HFFc6 (cell line): ENCODE measurements at regions not wholly inside any gene's neighbourhood (a gene's known extent, or its start where the extent isn't known, plus 50 kb on each side); places are given as distances from the start of the nearest gene placed in this dataset.

Experiments
- DNase-seq: peaks from one replicate; pipeline ENCODE4 v3.0.0-alpha.2; 2018
- H3K27ac Mint-ChIP-seq: 2 replicates; pipeline ENCODE4 v1.8.0; 2020; ENCODE audit warnings: mild to moderate bottlenecking, mixed read lengths
- H3K27me3 Mint-ChIP-seq: 2 replicates; pipeline ENCODE4 v1.8.0; 2021; ENCODE audit warnings: mild to moderate bottlenecking, moderate library complexity, mixed read lengths; ENCODE audit not compliant: insufficient read depth
- H3K36me3 Mint-ChIP-seq: 2 replicates; pipeline ENCODE4 v1.8.0; 2021; ENCODE audit warnings: low read depth, mixed read lengths
- H3K4me1 Mint-ChIP-seq: 2 replicates; pipeline ENCODE4 v1.8.0; 2020; ENCODE audit warnings: low read depth, mixed read lengths
- H3K4me3 Mint-ChIP-seq: 2 replicates; pipeline ENCODE4 v1.8.0; 2020; ENCODE audit warnings: mild to moderate bottlenecking, moderate library complexity, mixed read lengths
- H3K9me3 Mint-ChIP-seq: 2 replicates; pipeline ENCODE4 v1.8.0; 2020; ENCODE audit warnings: mild to moderate bottlenecking, mixed read lengths
- TF ChIP-seq, protein P1 (sequence below): fragments of 200-600 bp; sonication (generic); IDR thresholded peaks from 2 replicates; pipeline ENCODE4 v1.5.0; 2021; ENCODE audit warnings: antibody characterized with exemption, mild to moderate bottlenecking

DNA sequence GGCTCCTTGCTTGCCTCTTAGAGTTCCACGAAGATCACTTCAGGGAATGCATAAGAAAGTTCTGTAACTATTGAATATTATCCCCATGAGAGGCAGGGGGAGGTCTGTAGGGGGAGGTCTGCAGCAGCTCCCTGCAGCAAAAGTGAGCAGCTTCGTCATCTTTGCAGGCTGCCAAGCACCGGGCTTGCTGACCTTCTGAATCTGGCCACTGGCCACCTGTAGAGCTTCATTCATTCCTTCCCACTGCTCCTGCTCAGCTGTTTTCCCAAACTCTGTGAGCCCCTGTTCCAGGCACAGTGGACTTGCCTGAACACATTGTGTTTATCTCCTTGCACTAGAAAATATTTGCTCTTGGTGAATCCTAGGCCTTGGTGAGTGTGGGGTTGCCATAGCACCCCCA is 443.3 kb downstream of the HAPSTR1 start:
- Mint-ChIP-seq H3K4me3 (no peak overlapping the region), H3K9me3 (peaks cover 56% of the 10 kb centered on the region), H3K36me3 (no peaks in the 10 kb centered on the region), H3K27ac (no peak overlapping the region), H3K27me3 (peaks cover 3% of the 10 kb centered on the region; the same call in 1 of the 2 replicates), H3K4me1 (no peaks in the 10 kb centered on the region)
- TF ChIP-seq, protein P1, sequence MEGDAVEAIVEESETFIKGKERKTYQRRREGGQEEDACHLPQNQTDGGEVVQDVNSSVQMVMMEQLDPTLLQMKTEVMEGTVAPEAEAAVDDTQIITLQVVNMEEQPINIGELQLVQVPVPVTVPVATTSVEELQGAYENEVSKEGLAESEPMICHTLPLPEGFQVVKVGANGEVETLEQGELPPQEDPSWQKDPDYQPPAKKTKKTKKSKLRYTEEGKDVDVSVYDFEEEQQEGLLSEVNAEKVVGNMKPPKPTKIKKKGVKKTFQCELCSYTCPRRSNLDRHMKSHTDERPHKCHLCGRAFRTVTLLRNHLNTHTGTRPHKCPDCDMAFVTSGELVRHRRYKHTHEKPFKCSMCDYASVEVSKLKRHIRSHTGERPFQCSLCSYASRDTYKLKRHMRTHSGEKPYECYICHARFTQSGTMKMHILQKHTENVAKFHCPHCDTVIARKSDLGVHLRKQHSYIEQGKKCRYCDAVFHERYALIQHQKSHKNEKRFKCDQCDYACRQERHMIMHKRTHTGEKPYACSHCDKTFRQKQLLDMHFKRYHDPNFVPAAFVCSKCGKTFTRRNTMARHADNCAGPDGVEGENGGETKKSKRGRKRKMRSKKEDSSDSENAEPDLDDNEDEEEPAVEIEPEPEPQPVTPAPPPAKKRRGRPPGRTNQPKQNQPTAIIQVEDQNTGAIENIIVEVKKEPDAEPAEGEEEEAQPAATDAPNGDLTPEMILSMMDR, result no peak
- DNase-seq, result no peak

DNA sequence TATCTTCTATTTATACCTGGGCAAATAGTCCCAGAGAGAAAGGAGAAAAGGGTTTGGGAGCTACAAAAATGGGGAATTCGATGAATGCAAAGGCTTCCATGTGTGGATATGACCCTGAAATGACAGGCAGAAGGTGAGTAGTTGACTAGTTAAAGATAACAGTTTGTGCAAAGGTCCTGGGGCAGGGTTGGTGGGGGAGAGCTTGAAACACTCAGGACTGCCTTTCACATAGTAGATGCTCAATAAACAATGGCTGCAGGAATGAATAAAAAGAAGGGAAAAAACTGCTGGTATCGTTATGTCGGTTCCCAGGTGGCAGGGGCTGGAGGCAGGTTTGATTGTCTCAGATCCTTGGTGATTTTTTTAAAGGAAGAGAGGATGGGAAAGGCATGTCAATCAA is 445.5 kb downstream of the HAPSTR1 start:
- peaks cover 49% of the 10 kb centered on the region for H3K9me3 Mint-ChIP-seq
- TF ChIP-seq, protein P1, result no peak
- peaks cover 3% of the 10 kb centered on the region; the same call in 1 of the 2 replicates for H3K27me3 Mint-ChIP-seq
- DNase-seq, result no peak
- no peaks in the 10 kb centered on the region for H3K4me1 Mint-ChIP-seq
- H3K27ac Mint-ChIP-seq, result no peak overlapping the region
- H3K36me3 Mint-ChIP-seq, result no peaks in the 10 kb centered on the region
- H3K4me3 Mint-ChIP-seq, result no peak overlapping the region

DNA sequence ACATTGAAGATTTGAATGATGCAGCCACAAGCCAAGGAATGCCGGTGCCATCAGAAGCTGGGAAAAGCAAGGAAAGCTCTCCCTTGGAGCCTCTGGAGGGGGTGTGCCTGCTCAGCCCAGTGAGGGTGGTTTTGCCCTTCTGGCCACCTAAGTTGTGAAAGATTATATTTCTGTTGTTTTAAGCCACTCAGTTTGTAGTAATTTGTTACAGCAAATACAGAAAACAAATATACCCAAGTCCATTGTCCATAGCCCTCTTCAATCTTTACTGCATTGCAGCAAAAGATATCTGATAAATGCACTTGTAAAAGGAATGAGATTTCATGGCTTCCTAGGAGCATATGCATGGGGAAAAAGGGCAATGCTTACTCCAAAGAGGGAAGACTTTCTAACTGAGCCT is 447.9 kb downstream of the HAPSTR1 start:
- no peak overlapping the region for H3K4me3 Mint-ChIP-seq
- DNase-seq, result no peak
- no peak overlapping the region for H3K27ac Mint-ChIP-seq
- no peaks in the 10 kb centered on the region for H3K4me1 Mint-ChIP-seq
- TF ChIP-seq, protein P1, result no peak
- no peaks in the 10 kb centered on the region for H3K27me3 Mint-ChIP-seq
- H3K9me3 Mint-ChIP-seq, result peaks cover 49% of the 10 kb centered on the region
- H3K36me3 Mint-ChIP-seq, result no peaks in the 10 kb centered on the region

DNA sequence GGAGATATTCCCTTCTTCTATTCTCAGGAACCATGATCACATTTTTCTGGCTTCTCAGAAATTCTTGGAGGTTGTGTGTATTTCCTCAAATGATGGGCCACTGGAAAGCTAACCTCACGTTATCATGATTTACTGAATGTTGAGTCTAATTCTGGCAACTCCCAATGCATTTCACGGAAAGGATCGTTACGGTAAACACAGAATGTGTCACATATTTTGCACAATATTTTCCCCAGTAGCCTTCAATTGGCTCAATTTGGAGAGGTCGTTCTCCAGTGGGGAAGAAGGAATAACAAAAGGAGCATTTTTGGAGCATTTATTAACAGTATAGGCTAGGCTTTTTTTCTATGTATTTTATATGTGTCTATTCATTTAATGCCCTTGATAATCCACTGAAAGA is 450.3 kb downstream of the HAPSTR1 start:
- peaks cover 50% of the 10 kb centered on the region for H3K9me3 Mint-ChIP-seq
- TF ChIP-seq, protein P1, result no peak
- no peaks in the 10 kb centered on the region for H3K4me1 Mint-ChIP-seq
- H3K27me3 Mint-ChIP-seq, result no peaks in the 10 kb centered on the region
- H3K27ac Mint-ChIP-seq, result no peak overlapping the region
- no peak overlapping the region for H3K4me3 Mint-ChIP-seq
- no peak for DNase-seq
- no peaks in the 10 kb centered on the region for H3K36me3 Mint-ChIP-seq

DNA sequence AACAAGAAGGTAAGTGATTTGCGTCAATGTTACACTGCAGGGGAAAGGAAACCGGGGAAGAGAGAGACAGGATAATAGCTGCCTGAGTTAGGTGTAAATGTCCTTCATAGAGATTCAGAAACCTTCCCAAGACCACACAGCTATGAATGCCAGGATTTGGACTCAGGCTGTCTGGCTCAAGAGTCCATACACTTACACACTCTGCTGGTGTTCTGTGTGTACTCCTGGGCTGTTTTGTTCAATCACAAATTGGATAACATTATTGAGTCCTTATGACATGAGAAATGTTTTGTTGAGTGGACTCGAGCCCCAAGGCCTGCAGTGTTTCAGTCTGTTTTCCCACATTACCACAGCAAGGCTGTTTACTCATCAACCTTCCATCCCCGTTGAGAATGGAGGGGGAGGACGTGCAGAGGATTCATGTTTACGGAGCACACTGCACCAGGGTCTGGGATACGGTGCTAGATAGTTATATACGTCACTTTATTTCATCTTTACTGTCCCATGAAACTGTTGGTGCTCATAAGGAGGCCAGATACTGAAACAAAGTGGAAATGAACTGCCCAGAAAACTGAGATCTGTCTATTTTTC is 450.8 kb downstream of the HAPSTR1 start:
- H3K4me3 Mint-ChIP-seq, result no peak overlapping the region
- TF ChIP-seq, protein P1, result no peak
- no peaks in the 10 kb centered on the region for H3K36me3 Mint-ChIP-seq
- no peak for DNase-seq
- H3K27ac Mint-ChIP-seq, result no peak overlapping the region
- peaks cover 46% of the 10 kb centered on the region for H3K9me3 Mint-ChIP-seq
- H3K27me3 Mint-ChIP-seq, result no peaks in the 10 kb centered on the region
- H3K4me1 Mint-ChIP-seq, result no peaks in the 10 kb centered on the region
